ENCODE measurements at regions not wholly inside any gene's neighbourhood (a gene's known extent, or its start where the extent isn't known, plus 50 kb on each side); places are given as distances from the start of the nearest gene placed in this dataset.

- dilution Hi-C loops (cut with MboI; ENCODE audit: extremely low pct_ligation_motif_present, low sequenced_read_pairs) = no loop called here
Observed at GRCh38 chr13:65762012-65762411, 1468.1 kb downstream of the PCDH9 start.

More at GRCh38 chr13:65762012-65762411, 1468.1 kb downstream of the PCDH9 start:
- H3K27me3 ChIP-seq (ENCODE audit: control insufficient read depth in 2 of 2, insufficient read depth in 2 of 2, low read length in 2 of 2) = no peaks in the 10 kb centered on the region
- H3K36me3 ChIP-seq (ENCODE audit: control insufficient read depth in 2 of 2, extremely low read depth in 1 of 2, insufficient read depth in 2 of 2, low read length in 2 of 2) = no peaks in the 10 kb centered on the region
- intact Hi-C loops (cut with micrococcal nuclease) = no loop called here
- FAIRE-seq (no peak), DNase-seq (ENCODE audit: low read depth, low spot score) (no peak)
- CTCF ChIA-PET = interaction anchor here (0.9 to 1.1 kb wide), 2 partner anchors 14 to 18 kb away, joined by 3 to 4 read pairs; no protein-coding TSS in a partner anchor
- H3K9me3 ChIP-seq (replicated peaks; ENCODE audit: control insufficient read depth, insufficient read depth, low read length) = no peaks in the 10 kb centered on the region
- H3K4me1 ChIP-seq (ENCODE audit: control insufficient read depth, extremely low read depth, insufficient read depth, low read length) = no peaks in the 10 kb centered on the region
- no peak overlapping the region for H2AFZ ChIP-seq (ENCODE audit: low read depth, low read length)
- TF ChIP-seq GATA2 (IDR thresholded peaks at IDR 0.05; ENCODE audit: insufficient read depth, insufficient read length, low read depth, low read length) (no peak), POLR2AphosphoS5 (IDR thresholded peaks at IDR 0.05; ENCODE audit: insufficient read depth, low read depth, low read length) (no peak), CTCF (IDR thresholded peaks at IDR 0.05; ENCODE audit: extremely low read depth in 1 of 2, insufficient read depth in 1 of 2, low read depth in 1 of 2, low read length in 2 of 2) (no peak), MYC (IDR thresholded peaks at IDR 0.05; ENCODE audit: low read depth, low read length) (no peak), POLR2A (IDR thresholded peaks at IDR 0.05; ENCODE audit: low read depth, low read length) (no peak), EZH2 (IDR thresholded peaks at IDR 0.05; ENCODE audit: borderline replicate concordance, low read depth, low read length, severe bottlenecking) (no peak), JUN (IDR thresholded peaks at IDR 0.05; ENCODE audit: borderline replicate concordance, insufficient read depth, insufficient read length, low read depth) (no peak), FOS (IDR thresholded peaks at IDR 0.05; ENCODE audit: borderline replicate concordance, insufficient read depth, low read length) (no peak), MAX (IDR thresholded peaks at IDR 0.05; ENCODE audit: insufficient read depth, insufficient read length) (no peak)
- BruUV-seq (replicated peaks) = no TSS peak
- no peaks in the 10 kb centered on the region for H4K20me1 ChIP-seq (replicated peaks; ENCODE audit: control insufficient read depth, extremely low read depth, insufficient read depth, low read length)
- no peaks in the 10 kb centered on the region for H3K79me2 ChIP-seq (ENCODE audit: control insufficient read depth, insufficient read depth, low read length)
- H3K4me3 ChIP-seq (replicated peaks in 1 of 3; ENCODE audit: insufficient read depth in 1 of 3, low read depth in 1 of 3, low read length in 3 of 3) = no peak overlapping the region
- H3K9ac ChIP-seq (replicated peaks; ENCODE audit: extremely low read depth, insufficient read depth, low read length) = no peak overlapping the region
- H3K9me1 ChIP-seq (replicated peaks; ENCODE audit: control insufficient read depth, extremely low read depth, insufficient read depth, low read length) = no peaks in the 10 kb centered on the region
- POLR2A ChIA-PET = no interaction called here
- no peak overlapping the region for H3K27ac ChIP-seq (ENCODE audit: insufficient read depth, low read depth, low read length)
- H3K4me2 ChIP-seq (ENCODE audit: insufficient read depth, low read length) = no peak overlapping the region

All from endothelial cell of umbilical vein (primary cell).